ENCODE measurements at regions not wholly inside any gene's neighbourhood (a gene's known extent, or its start where the extent isn't known, plus 50 kb on each side); places are given as distances from the start of the nearest gene placed in this dataset.

GRCh38 chr2:164187121-164187520 is 434.2 kb downstream of the GRB14 start:
- FAIRE-seq (no peak), DNase-seq (ENCODE audit: low spot score in 2 of 2) (no peak)

GRCh38 chr2:164186591-164186990 is 434.7 kb downstream of the GRB14 start:
- DNase-seq (ENCODE audit: low spot score in 2 of 2) (no peak), FAIRE-seq (no peak)

GRCh38 chr2:164182116-164182627 is 439.1 kb downstream of the GRB14 start:
- DNase-seq (ENCODE audit: low spot score in 2 of 2) = no peak

GRCh38 chr2:164178835-164179465 is 442.3 kb downstream of the GRB14 start:
- DNase-seq (ENCODE audit: low spot score in 2 of 2) (no peak), FAIRE-seq (no peak)

More at GRCh38 chr2:164182116-164182627, 439.1 kb downstream of the GRB14 start:
- FAIRE-seq = no peak

GRCh38 chr2:164164602-164165001 is 428.8 kb upstream of the FIGN start:
- DNase-seq (ENCODE audit: low spot score in 2 of 2) = no peak
- no peak for FAIRE-seq

- no peak for FAIRE-seq
- DNase-seq (ENCODE audit: low spot score in 2 of 2) = no peak
These were observed 419.8 kb upstream of the FIGN start for GRCh38 chr2:164155558-164155957.

GRCh38 chr2:164151522-164151921 is 415.7 kb upstream of the FIGN start:
- DNase-seq (ENCODE audit: low spot score in 2 of 2) (no peak), FAIRE-seq (no peak)

GRCh38 chr2:164150604-164151003 is 414.8 kb upstream of the FIGN start:
- DNase-seq (ENCODE audit: low spot score in 2 of 2) = no peak
- FAIRE-seq = no peak

GRCh38 chr2:164146441-164146840 is 410.6 kb upstream of the FIGN start:
- DNase-seq (ENCODE audit: low spot score in 2 of 2) (no peak), FAIRE-seq (no peak)

- FAIRE-seq (no peak), DNase-seq (ENCODE audit: low spot score in 2 of 2) (no peak)
These were observed 409.5 kb upstream of the FIGN start for GRCh38 chr2:164145093-164145987.

- FAIRE-seq (no peak), DNase-seq (ENCODE audit: low spot score in 2 of 2) (no peak)
These were observed 407.5 kb upstream of the FIGN start for GRCh38 chr2:164143183-164143930.

GRCh38 chr2:164142755-164143154 is 406.9 kb upstream of the FIGN start:
- FAIRE-seq (no peak), DNase-seq (ENCODE audit: low spot score in 2 of 2) (no peak)

- no peak for FAIRE-seq
- no peak for DNase-seq (ENCODE audit: low spot score in 2 of 2)
These were observed 405.5 kb upstream of the FIGN start for GRCh38 chr2:164141271-164141670.

- no peak for FAIRE-seq
These were observed 402.9 kb upstream of the FIGN start for GRCh38 chr2:164138750-164139149.

GRCh38 chr2:164134336-164134735 is 398.5 kb upstream of the FIGN start:
- DNase-seq (ENCODE audit: low spot score in 2 of 2) (no peak), FAIRE-seq (no peak)

More at GRCh38 chr2:164138750-164139149, 402.9 kb upstream of the FIGN start:
- no peak for DNase-seq (ENCODE audit: low spot score in 2 of 2)

GRCh38 chr2:164127971-164128527 is 392.2 kb upstream of the FIGN start:
- FAIRE-seq (no peak), DNase-seq (ENCODE audit: low spot score in 2 of 2) (no peak)

GRCh38 chr2:164126960-164127660 is 391.3 kb upstream of the FIGN start:
- DNase-seq (ENCODE audit: low spot score in 2 of 2) = no peak
- FAIRE-seq = no peak

GRCh38 chr2:164115806-164116205 is 380.0 kb upstream of the FIGN start:
- DNase-seq (ENCODE audit: low spot score in 2 of 2) (no peak), FAIRE-seq (no peak)

GRCh38 chr2:164114937-164115336 is 379.1 kb upstream of the FIGN start:
- DNase-seq (ENCODE audit: low spot score in 2 of 2) (no peak), FAIRE-seq (no peak)

GRCh38 chr2:164112105-164112504 is 376.3 kb upstream of the FIGN start:
- no peak for FAIRE-seq
- no peak for DNase-seq (ENCODE audit: low spot score in 2 of 2)

Data from frontal cortex (tissue), 3 donors.